Ishikawa (cell line): ENCODE measurements at regions not wholly inside any gene's neighbourhood (a gene's known extent, or its start where the extent isn't known, plus 50 kb on each side); places are given as distances from the start of the nearest gene placed in this dataset.

Experiments used
- CEBPB ChIP-seq: IDR thresholded peaks from 2 replicates; pipeline ENCODE4 v1.6.1; 2012
- CREB1 ChIP-seq: IDR thresholded peaks from 2 replicates; pipeline ENCODE4 v1.6.1; 2012; ENCODE audit warnings: low read depth
- EGR1 ChIP-seq: IDR thresholded peaks from 2 replicates; pipeline ENCODE4 v1.6.1; 2012
- EP300 ChIP-seq: IDR thresholded peaks from 2 replicates; pipeline ENCODE4 v1.6.1; 2012; ENCODE audit warnings: borderline replicate concordance
- FOXM1 ChIP-seq: IDR thresholded peaks from 2 replicates; pipeline ENCODE4 v1.6.1; 2012; ENCODE audit warnings: low read depth, borderline replicate concordance
- MAX ChIP-seq: IDR thresholded peaks from 2 replicates; pipeline ENCODE4 v1.6.1; 2012
- NFIC ChIP-seq: IDR thresholded peaks from 2 replicates; pipeline ENCODE4 v1.6.1; 2012
- RAD21 ChIP-seq: IDR thresholded peaks from 2 replicates; pipeline ENCODE4 v1.6.1; 2012; ENCODE audit warnings: low read depth
- REST ChIP-seq: IDR thresholded peaks from 2 replicates; pipeline ENCODE4 v1.6.1; 2012; ENCODE audit warnings: low read depth, mild to moderate bottlenecking
- TAF1 ChIP-seq: IDR thresholded peaks from 2 replicates; pipeline ENCODE4 v1.6.1; 2012; ENCODE audit warnings: low read depth, mild to moderate bottlenecking
- TCF12 ChIP-seq: IDR thresholded peaks from 2 replicates; pipeline ENCODE4 v1.6.1; 2012; ENCODE audit warnings: low read depth
- TEAD4 ChIP-seq: IDR thresholded peaks from 2 replicates; pipeline ENCODE4 v1.6.1; 2012
- USF1 ChIP-seq: IDR thresholded peaks from 2 replicates; pipeline ENCODE4 v1.6.1; 2012
- YY1 ChIP-seq: IDR thresholded peaks from 2 replicates; pipeline ENCODE4 v1.6.1; 2012; ENCODE audit warnings: low read depth
- ZBTB7A ChIP-seq: IDR thresholded peaks from 2 replicates; pipeline ENCODE4 v1.6.1; 2012; ENCODE audit warnings: low read depth

- TF ChIP-seq CEBPB (no peak), USF1 (no peak), REST (no peak), TCF12 (no peak), MAX (no peak), YY1 (no peak), EP300 (no peak), ZBTB7A (no peak)
Observed at GRCh38 chr5:109529987-109530386, 120.2 kb upstream of the PJA2 start.

- TF ChIP-seq YY1 (no peak), TEAD4 (no peak), CEBPB (no peak), REST (no peak), CREB1 (no peak), EP300 (no peak)
Observed at GRCh38 chr5:109529520-109529919, 119.7 kb upstream of the PJA2 start.

GRCh38 chr5:109524555-109524954 lies 114.8 kb upstream of the PJA2 start:
- TF ChIP-seq ZBTB7A = no peak
- TF ChIP-seq TCF12 = no peak
- TF ChIP-seq YY1 = no peak
- no peak for TF ChIP-seq CEBPB
- no peak for TF ChIP-seq EGR1
- no peak for TF ChIP-seq USF1
- no peak for TF ChIP-seq MAX
- TF ChIP-seq EP300 = no peak
- TF ChIP-seq RAD21 = no peak
- TF ChIP-seq NFIC = no peak
- TF ChIP-seq FOXM1 = no peak
- TF ChIP-seq REST = no peak
- no peak for TF ChIP-seq TEAD4
- no peak for TF ChIP-seq TAF1
- TF ChIP-seq CREB1 = no peak

- TF ChIP-seq YY1 (no peak), TCF12 (no peak)
Observed at GRCh38 chr5:109524026-109524425, 114.3 kb upstream of the PJA2 start.

GRCh38 chr5:109522404-109522803 lies 112.6 kb upstream of the PJA2 start:
- no peak for TF ChIP-seq REST
- no peak for TF ChIP-seq TAF1
- no peak for TF ChIP-seq EGR1
- TF ChIP-seq TCF12 = no peak
- no peak for TF ChIP-seq RAD21
- TF ChIP-seq EP300 = no peak
- TF ChIP-seq CREB1 = no peak
- TF ChIP-seq ZBTB7A = no peak
- TF ChIP-seq FOXM1 = no peak
- TF ChIP-seq NFIC = no peak
